SJCRH30 (cell line): ENCODE measurements at regions not wholly inside any gene's neighbourhood (a gene's known extent, or its start where the extent isn't known, plus 50 kb on each side); places are given as distances from the start of the nearest gene placed in this dataset.

Experiments
- DNase-seq, 2 experiments: peaks; one replicate each; pipeline ENCODE4 v3.0.0-alpha.2; 2015 to 2020
- H3K27ac ChIP-seq: fragments of 250-450 bp; sonication (Bioruptor Pico); 2 replicates; pipeline ENCODE4 v1.5.1; 2020; ENCODE audit warnings: mild to moderate bottlenecking, moderate library complexity
- H3K27me3 ChIP-seq: fragments of 250-450 bp; sonication (Bioruptor Pico); 2 replicates; pipeline ENCODE4 v1.5.1; 2020; ENCODE audit warnings: mild to moderate bottlenecking, moderate library complexity
- H3K36me3 ChIP-seq: fragments of 250-450 bp; sonication (Bioruptor Pico); 2 replicates; pipeline ENCODE4 v1.5.1; 2020; ENCODE audit warnings: mild to moderate bottlenecking, moderate library complexity
- H3K4me1 ChIP-seq: fragments of 250-450 bp; sonication (Bioruptor Pico); 2 replicates; pipeline ENCODE4 v1.5.1; 2020; ENCODE audit warnings: mild to moderate bottlenecking, moderate library complexity
- H3K4me3 ChIP-seq: fragments of 250-450 bp; sonication (Bioruptor Pico); 2 replicates; pipeline ENCODE4 v1.5.1; 2020; ENCODE audit warnings: mild to moderate bottlenecking, moderate library complexity
- H3K9me3 ChIP-seq: fragments of 250-450 bp; sonication (Bioruptor Pico); replicated peaks from 2 replicates; pipeline ENCODE4 v1.5.1; 2020; ENCODE audit warnings: mild to moderate bottlenecking, moderate library complexity

DNA sequence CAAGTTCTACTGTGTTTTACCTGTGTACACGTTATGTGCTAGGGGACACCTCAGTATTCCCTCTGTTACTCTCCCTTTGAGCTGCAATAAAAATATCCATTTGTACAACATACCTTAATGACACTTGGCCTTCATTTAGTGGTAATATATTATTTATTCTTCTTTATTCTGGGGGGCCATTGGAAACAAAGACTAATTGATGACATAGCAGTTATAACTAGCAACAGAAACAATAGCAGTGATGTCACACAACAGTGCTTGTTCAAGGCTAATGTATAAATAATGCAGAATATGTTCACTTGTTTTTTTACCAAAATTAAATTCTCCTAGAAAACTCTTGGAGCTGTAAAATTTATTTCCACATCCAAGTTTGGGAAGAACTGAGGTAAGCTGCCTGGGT lies 92.2 kb upstream of the FAM83B start:
- H3K4me3 ChIP-seq: no peak overlapping the region
- no peak overlapping the region for H3K27ac ChIP-seq
- H3K36me3 ChIP-seq: no peaks in the 10 kb centered on the region
- H3K27me3 ChIP-seq: no peaks in the 10 kb centered on the region
- H3K4me1 ChIP-seq: no peaks in the 10 kb centered on the region
- H3K9me3 ChIP-seq: no peaks in the 10 kb centered on the region
- DNase-seq: no peak

- no peaks in the 10 kb centered on the region for H3K9me3 ChIP-seq
- no peaks in the 10 kb centered on the region for H3K27me3 ChIP-seq
- H3K36me3 ChIP-seq: no peaks in the 10 kb centered on the region
- no peaks in the 10 kb centered on the region for H3K4me1 ChIP-seq
- no peak overlapping the region for H3K27ac ChIP-seq
- DNase-seq: no peak
- no peak overlapping the region for H3K4me3 ChIP-seq
These were observed 88.2 kb upstream of the FAM83B start for GRCh38 chr6:54758340-54758739.

DNA sequence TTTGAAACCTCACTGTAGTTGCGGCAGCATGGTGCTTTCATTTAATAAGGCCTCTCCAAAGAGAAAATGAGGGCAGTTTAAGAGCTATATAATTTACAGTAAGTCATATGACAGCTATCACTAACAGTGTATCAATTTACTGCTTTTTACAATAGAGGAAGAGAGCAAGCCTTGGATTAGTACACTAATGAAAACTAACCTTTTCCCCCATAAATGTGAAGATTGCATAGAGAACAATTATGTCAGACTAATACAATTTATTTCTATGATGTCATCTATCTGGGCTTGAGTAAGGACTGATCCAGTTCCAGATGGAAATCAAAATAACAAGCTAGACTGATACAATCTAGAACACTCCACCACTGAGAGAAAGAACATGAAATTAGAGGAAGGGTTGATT lies 78.1 kb upstream of the FAM83B start:
- H3K9me3 ChIP-seq: no peaks in the 10 kb centered on the region
- H3K36me3 ChIP-seq: no peaks in the 10 kb centered on the region
- H3K27ac ChIP-seq: no peak overlapping the region
- no peaks in the 10 kb centered on the region for H3K4me1 ChIP-seq
- H3K4me3 ChIP-seq: no peak overlapping the region
- no peak for DNase-seq
- H3K27me3 ChIP-seq: no peaks in the 10 kb centered on the region

DNA sequence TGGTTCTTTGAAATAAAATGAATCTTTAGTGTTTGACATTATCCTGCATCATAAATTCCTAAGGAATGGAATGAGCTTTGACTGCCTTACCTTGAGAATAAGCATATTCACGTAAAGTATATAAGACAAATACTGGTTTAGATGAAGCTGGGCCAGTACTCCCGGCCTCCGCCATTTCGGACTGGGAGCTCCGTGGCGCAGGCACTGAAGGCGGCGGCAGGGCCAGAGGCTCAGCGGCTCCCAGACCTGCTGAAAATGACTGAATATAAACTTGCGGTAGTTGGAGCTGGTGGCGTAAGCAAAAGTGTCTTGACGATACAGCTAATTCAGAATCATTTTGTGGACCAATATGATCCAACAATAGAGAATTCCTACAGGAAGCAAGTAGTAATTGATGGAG lies 76.2 kb upstream of the FAM83B start:
- H3K36me3 ChIP-seq: no peaks in the 10 kb centered on the region
- H3K27ac ChIP-seq: no peak overlapping the region
- no peak overlapping the region for H3K4me3 ChIP-seq
- no peaks in the 10 kb centered on the region for H3K4me1 ChIP-seq
- no peaks in the 10 kb centered on the region for H3K27me3 ChIP-seq
- H3K9me3 ChIP-seq: no peaks in the 10 kb centered on the region
- no peak for DNase-seq

GRCh38 chr6:54771968-54772367 lies 74.6 kb upstream of the FAM83B start:
- H3K27me3 ChIP-seq: no peaks in the 10 kb centered on the region
- H3K4me1 ChIP-seq: no peaks in the 10 kb centered on the region
- no peaks in the 10 kb centered on the region for H3K36me3 ChIP-seq
- no peak for DNase-seq
- H3K4me3 ChIP-seq: no peak overlapping the region
- H3K9me3 ChIP-seq: no peaks in the 10 kb centered on the region
- no peak overlapping the region for H3K27ac ChIP-seq

DNA sequence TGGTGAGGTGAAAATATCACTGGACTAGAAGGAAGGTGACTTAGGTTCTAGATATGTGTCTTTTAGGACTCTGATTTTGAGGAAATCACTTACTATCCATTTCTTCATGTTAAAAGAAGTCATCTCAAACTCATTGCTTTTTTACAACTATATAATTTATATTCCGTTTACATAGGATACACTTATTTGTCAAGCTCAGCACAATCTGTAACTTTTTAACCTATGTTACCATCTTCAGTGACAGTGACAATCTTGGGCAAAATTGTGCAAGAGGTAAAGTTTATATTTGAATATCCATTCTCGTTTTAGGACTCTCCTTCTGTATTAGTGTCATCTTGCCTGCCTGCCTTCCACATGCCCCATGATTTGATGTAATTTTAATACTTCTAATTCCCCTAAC lies 74.0 kb upstream of the FAM83B start:
- no peak for DNase-seq
- no peak overlapping the region for H3K4me3 ChIP-seq
- no peaks in the 10 kb centered on the region for H3K27me3 ChIP-seq
- no peaks in the 10 kb centered on the region for H3K9me3 ChIP-seq
- no peak overlapping the region for H3K27ac ChIP-seq
- no peaks in the 10 kb centered on the region for H3K36me3 ChIP-seq
- H3K4me1 ChIP-seq: no peaks in the 10 kb centered on the region

GRCh38 chr6:54775576-54775975 lies 71.0 kb upstream of the FAM83B start:
- H3K27ac ChIP-seq: no peak overlapping the region
- no peaks in the 10 kb centered on the region for H3K4me1 ChIP-seq
- no peaks in the 10 kb centered on the region for H3K36me3 ChIP-seq
- no peak overlapping the region for H3K4me3 ChIP-seq
- H3K9me3 ChIP-seq: no peaks in the 10 kb centered on the region
- no peak for DNase-seq
- no peaks in the 10 kb centered on the region for H3K27me3 ChIP-seq

DNA sequence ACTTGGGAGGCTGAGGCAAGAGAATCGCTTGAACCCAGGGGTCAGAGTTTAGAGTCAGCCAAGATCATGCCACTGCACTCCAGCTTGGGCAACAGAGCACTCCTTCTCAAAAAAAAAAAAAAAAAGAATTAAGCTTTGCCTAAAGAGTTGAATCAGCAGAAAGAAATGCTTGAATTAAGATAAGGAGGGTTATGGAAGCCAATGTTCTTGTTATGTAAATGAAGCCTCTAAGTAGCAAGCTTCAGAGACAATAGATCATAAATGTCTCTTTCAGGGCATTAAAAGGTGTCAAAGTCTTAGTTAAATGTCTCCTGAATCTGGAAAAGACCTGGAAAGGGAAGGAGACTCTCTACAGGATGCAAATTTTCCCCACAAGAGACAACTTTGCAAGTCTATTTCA lies 69.7 kb upstream of the FAM83B start:
- DNase-seq: no peak
- Histone ChIP-seq H3K27me3 (no peaks in the 10 kb centered on the region), H3K4me1 (no peaks in the 10 kb centered on the region), H3K9me3 (no peaks in the 10 kb centered on the region), H3K27ac (no peak overlapping the region), H3K4me3 (no peak overlapping the region), H3K36me3 (no peaks in the 10 kb centered on the region)

- no peak for DNase-seq
- H3K4me1 ChIP-seq: no peaks in the 10 kb centered on the region
- H3K27me3 ChIP-seq: no peaks in the 10 kb centered on the region
- H3K9me3 ChIP-seq: no peaks in the 10 kb centered on the region
- no peak overlapping the region for H3K27ac ChIP-seq
- H3K4me3 ChIP-seq: no peak overlapping the region
- H3K36me3 ChIP-seq: no peaks in the 10 kb centered on the region
These were observed 67.8 kb upstream of the FAM83B start for GRCh38 chr6:54778731-54779130.

DNA sequence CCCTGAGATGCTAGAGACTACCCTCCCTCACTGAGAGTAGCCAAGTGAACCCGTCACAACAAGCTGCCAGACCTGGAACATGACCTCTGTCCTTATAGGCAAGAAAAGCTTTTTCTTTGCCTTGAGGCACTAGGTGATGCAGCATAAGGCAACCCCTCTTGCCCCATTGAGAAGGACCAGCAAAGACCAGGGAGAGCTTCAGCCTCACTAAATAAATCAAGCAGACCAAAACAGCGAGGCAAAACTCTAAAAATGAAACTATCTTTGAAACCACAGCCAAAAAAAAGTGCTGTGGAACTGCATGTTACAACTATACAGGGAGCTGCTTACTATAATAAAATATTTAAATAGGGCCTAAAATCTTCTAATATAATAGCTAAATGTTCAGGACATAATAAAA lies 62.6 kb upstream of the FAM83B start:
- Histone ChIP-seq H3K4me3 (no peak overlapping the region), H3K9me3 (no peaks in the 10 kb centered on the region), H3K36me3 (no peaks in the 10 kb centered on the region), H3K4me1 (no peaks in the 10 kb centered on the region), H3K27me3 (no peaks in the 10 kb centered on the region), H3K27ac (no peak overlapping the region)
- no peak for DNase-seq

DNA sequence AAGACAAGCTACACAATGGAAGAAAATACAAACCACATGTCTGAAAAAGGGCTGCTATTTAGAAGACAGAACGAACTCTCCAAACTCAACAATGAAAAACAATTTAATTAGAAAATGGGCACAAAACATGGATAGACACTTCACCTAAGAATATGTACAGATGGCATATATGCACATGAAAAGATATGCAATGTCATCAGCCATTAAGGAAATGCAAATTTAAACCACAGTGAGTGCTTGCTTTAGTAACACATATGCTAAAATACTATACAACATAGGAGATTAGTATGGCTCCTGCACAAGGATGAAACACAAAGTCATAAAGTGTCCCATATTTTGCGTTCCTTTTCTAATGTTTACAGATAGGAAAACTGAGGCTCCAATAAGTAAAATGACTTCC lies 60.4 kb upstream of the FAM83B start:
- H3K4me1 ChIP-seq: no peaks in the 10 kb centered on the region
- H3K27ac ChIP-seq: no peak overlapping the region
- DNase-seq: no peak
- H3K4me3 ChIP-seq: no peak overlapping the region
- no peaks in the 10 kb centered on the region for H3K27me3 ChIP-seq
- H3K36me3 ChIP-seq: no peaks in the 10 kb centered on the region
- H3K9me3 ChIP-seq: no peaks in the 10 kb centered on the region

DNA sequence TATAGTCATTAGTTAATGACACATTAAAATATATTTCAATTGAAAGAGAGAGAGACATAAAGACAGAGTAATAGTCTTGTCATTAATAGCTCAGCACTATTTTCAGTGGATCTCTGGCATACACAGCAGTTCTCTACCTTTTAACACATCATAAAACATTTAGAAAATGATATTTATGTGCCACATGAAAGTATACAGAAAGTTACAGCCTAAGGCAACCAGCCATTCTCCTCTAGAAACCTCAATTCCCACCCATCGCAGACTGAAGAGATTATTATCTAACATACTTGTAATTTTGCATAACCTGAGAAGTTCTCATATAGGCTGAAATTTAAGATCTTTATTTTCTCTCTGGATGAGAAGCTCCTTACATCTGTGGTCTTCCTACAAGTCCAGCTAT lies 58.7 kb upstream of the FAM83B start:
- no peaks in the 10 kb centered on the region for H3K9me3 ChIP-seq
- no peaks in the 10 kb centered on the region for H3K4me1 ChIP-seq
- H3K36me3 ChIP-seq: no peaks in the 10 kb centered on the region
- H3K27ac ChIP-seq: no peak overlapping the region
- H3K4me3 ChIP-seq: no peak overlapping the region
- no peak for DNase-seq
- H3K27me3 ChIP-seq: no peaks in the 10 kb centered on the region
